ENCODE measurements at regions not wholly inside any gene's neighbourhood (a gene's known extent, or its start where the extent isn't known, plus 50 kb on each side); places are given as distances from the start of the nearest gene placed in this dataset.
A peak's percentile ranks its signal among the peaks of the same experiment; 100 is the strongest.

GRCh38 chr9:107816561-107817021, 327.0 kb upstream of the KLF4 start:
- Histone ChIP-seq H3K36me3 (ENCODE audit: insufficient read depth in 1 of 2, low read depth in 1 of 2) (no peaks in the 10 kb centered on the region), H3K9me3 (no peaks in the 10 kb centered on the region), H3K4me3 (no peak overlapping the region), H3K27me3 (ENCODE audit: insufficient read depth in 3 of 3, low read length in 2 of 3) (no peaks in the 10 kb centered on the region), H3K4me1 (no peaks in the 10 kb centered on the region), H3K27ac (no peak overlapping the region)
- ATAC-seq (no peak), DNase-seq (no peak)
- intact Hi-C loops (cut with DNase I), result no loop called here
- WGBS, 3 donors, result 62 to 74% (median 65%) methylated on average over 2 of the region's 2 CpGs
- TF ChIP-seq CTCF (IDR thresholded peaks at IDR 0.05), result no peak

GRCh38 chr9:107815782-107816560, 326.4 kb upstream of the KLF4 start:
- 75 to 80% (median 77%) methylated on average over 6 of the region's 6 CpGs for WGBS, 3 donors
- Histone ChIP-seq H3K27ac (no peak overlapping the region), H3K4me3 (no peak overlapping the region), H3K9me3 (no peaks in the 10 kb centered on the region), H3K27me3 (ENCODE audit: insufficient read depth in 3 of 3, low read length in 2 of 3) (no peaks in the 10 kb centered on the region), H3K4me1 (no peaks in the 10 kb centered on the region), H3K36me3 (ENCODE audit: insufficient read depth in 1 of 2, low read depth in 1 of 2) (no peaks in the 10 kb centered on the region)
- ATAC-seq (no peak), DNase-seq (no peak)
- no peak for TF ChIP-seq CTCF (IDR thresholded peaks at IDR 0.05)
- intact Hi-C loops (cut with DNase I), result no loop called here

- H3K9me3 ChIP-seq, result no peaks in the 10 kb centered on the region
- H3K27me3 ChIP-seq (ENCODE audit: insufficient read depth in 3 of 3, low read length in 2 of 3), result no peaks in the 10 kb centered on the region
- TF ChIP-seq CTCF (IDR thresholded peaks at IDR 0.05), result no peak
- no peaks in the 10 kb centered on the region for H3K4me1 ChIP-seq
- intact Hi-C loops (cut with DNase I), result no loop called here
- H3K36me3 ChIP-seq (ENCODE audit: insufficient read depth in 1 of 2, low read depth in 1 of 2), result no peaks in the 10 kb centered on the region
- no peak for DNase-seq
- WGBS, 3 donors, result 95 to 100% (median 98%) methylated on average over 6 of the region's 6 CpGs
- no peak for ATAC-seq
- no peak overlapping the region for H3K27ac ChIP-seq
- no peak overlapping the region for H3K4me3 ChIP-seq
These were observed 323.7 kb upstream of the KLF4 start for GRCh38 chr9:107813287-107813686.

- no peak overlapping the region for H3K27ac ChIP-seq
These were observed 320.9 kb upstream of the KLF4 start for GRCh38 chr9:107810461-107810961.

More at GRCh38 chr9:107810461-107810961, 320.9 kb upstream of the KLF4 start:
- Histone ChIP-seq H3K27me3 (ENCODE audit: insufficient read depth in 3 of 3, low read length in 2 of 3) (no peaks in the 10 kb centered on the region), H3K4me3 (no peak overlapping the region), H3K4me1 (no peaks in the 10 kb centered on the region), H3K36me3 (ENCODE audit: insufficient read depth in 1 of 2, low read depth in 1 of 2) (no peaks in the 10 kb centered on the region), H3K9me3 (no peaks in the 10 kb centered on the region)
- WGBS, 3 donors, result 65 to 67% (median 66%) methylated on average over 6 of the region's 6 CpGs
- no peak for TF ChIP-seq CTCF (IDR thresholded peaks at IDR 0.05)
- no peak for DNase-seq
- intact Hi-C loops (cut with DNase I), result no loop called here
- ATAC-seq, result peak in 1 of 4 donors; percentile 41
